ENCODE measurements at regions not wholly inside any gene's neighbourhood (a gene's known extent, or its start where the extent isn't known, plus 50 kb on each side); places are given as distances from the start of the nearest gene placed in this dataset.

GRCh38 chr11:97908354-97908753, 1112.4 kb upstream of the CNTN5 start:
- Histone ChIP-seq H3K23ac (ENCODE audit: low read depth, low read length) (no peak overlapping the region), H3K9me3 (ENCODE audit: control insufficient read depth, insufficient read depth, low read length) (no peaks in the 10 kb centered on the region), H2AK9ac (replicated peaks; ENCODE audit: low read depth, low read length, poor library complexity) (no peak overlapping the region), H4K5ac (ENCODE audit: low read depth, low read length) (no peak overlapping the region), H3K56ac (ENCODE audit: extremely low read depth, insufficient read depth, low read length) (no peak overlapping the region), H3K27me3 (ENCODE audit: control insufficient read depth, insufficient read depth, low read length) (no peaks in the 10 kb centered on the region), H2AFZ (replicated peaks; ENCODE audit: low read length, poor library complexity) (no peak overlapping the region), H3K4ac (ENCODE audit: low read depth, low read length) (no peak overlapping the region), H4K91ac (ENCODE audit: insufficient read depth, low read depth, low read length) (no peak overlapping the region), H2BK120ac (ENCODE audit: low read depth, low read length) (no peak overlapping the region), H2BK5ac (ENCODE audit: low read depth, low read length, poor library complexity, severe bottlenecking) (no peak overlapping the region), H2BK15ac (ENCODE audit: low read depth, low read length) (no peak overlapping the region), H2BK20ac (ENCODE audit: low read depth, low read length) (no peak overlapping the region), H3K14ac (replicated peaks; ENCODE audit: low read depth, low read length) (no peak overlapping the region), H3K36me3 (ENCODE audit: control insufficient read depth, insufficient read depth, low read length) (no peaks in the 10 kb centered on the region), H3K9me1 (ENCODE audit: insufficient read depth, low read length) (no peaks in the 10 kb centered on the region), H4K8ac (ENCODE audit: low read depth in 2 of 2, low read length in 2 of 2) (no peak overlapping the region), H3K27ac (ENCODE audit: insufficient read depth, low read length) (no peak overlapping the region), H3K4me1 (ENCODE audit: control insufficient read depth, insufficient read depth, low read length) (no peaks in the 10 kb centered on the region), H3K4me3 (ENCODE audit: insufficient read depth, low read depth, low read length) (no peak overlapping the region), H3K79me1 (ENCODE audit: low read depth in 1 of 2, low read length in 2 of 2) (no peaks in the 10 kb centered on the region), H3K4me2 (ENCODE audit: low read depth, low read length) (no peak overlapping the region), H3K18ac (ENCODE audit: low read depth, low read length) (no peak overlapping the region), H4K20me1 (ENCODE audit: insufficient read depth, low read length) (no peaks in the 10 kb centered on the region), H2AK5ac (ENCODE audit: low read depth, low read length) (no peak overlapping the region), H3K9ac (ENCODE audit: low read depth, low read length) (no peak overlapping the region)
- no peak for TF ChIP-seq SMC3 (IDR thresholded peaks at IDR 0.05; ENCODE audit: low read depth, low read length)
- no peak for TF ChIP-seq USF2 (IDR thresholded peaks at IDR 0.05; ENCODE audit: low read depth, low read length)
- TF ChIP-seq MAZ (IDR thresholded peaks at IDR 0.05; ENCODE audit: borderline replicate concordance, low read depth, low read length): no peak
- no peak for TF ChIP-seq BHLHE40 (IDR thresholded peaks at IDR 0.05; ENCODE audit: low read depth, low read length)
- TF ChIP-seq RAD21 (IDR thresholded peaks at IDR 0.05; ENCODE audit: low read length): no peak
- dilution Hi-C loops (cut with HindIII; ENCODE audit: low sequenced_read_pairs, unreplicated experiment) (no loop called here), intact Hi-C loops (cut with micrococcal nuclease) (no loop called here), in situ Hi-C loops (cut with MboI; ENCODE audit: low sequenced_read_pairs) (no loop called here)
- WGBS, 2 experiments (ENCODE audit: extremely low coverage in 2 of 2, insufficient read length in 1 of 2): 100% methylated on average over 1 of the region's 5 CpGs; no CpG with 5 or more reads in 1 of the 2 experiments
- ATAC-seq (ENCODE audit: low read depth) (no peak), DNase-seq (no peak)
- CTCF ChIA-PET: interaction anchor here (1.4 kb wide), 1 partner anchor 12 kb away, joined by 3 read pairs; no protein-coding TSS in a partner anchor
- POLR2A ChIA-PET (ENCODE audit: unreplicated experiment): no interaction called here
- no TSS peak for BruUV-seq (replicated peaks)

Data from IMR-90 (cell line).